Non-pigmented ciliary epithelial cell (primary cell): ENCODE measurements at regions not wholly inside any gene's neighbourhood (a gene's known extent, or its start where the extent isn't known, plus 50 kb on each side); places are given as distances from the start of the nearest gene placed in this dataset.
"Not testable (repeated sequence)": the region's sequence is repeated elsewhere in the genome, so short reads cannot be mapped to it uniquely, and the experiment has no call there.

Experiments
- DNase-seq: peaks from one replicate; pipeline ENCODE4 v3.0.0-alpha.2; 2010; ENCODE audit warnings: low read depth

- no peak for DNase-seq
These were observed 491.8 kb downstream of the ZPLD1 start for GRCh38 chr3:102926618-102927017.

GRCh38 chr3:102933377-102933776 is 498.6 kb downstream of the ZPLD1 start:
- DNase-seq = no peak

GRCh38 chr3:102936511-102937045 is 501.8 kb downstream of the ZPLD1 start:
- DNase-seq = no peak

- peak; percentile 14 for DNase-seq
These were observed 507.0 kb downstream of the ZPLD1 start for GRCh38 chr3:102941786-102942185.

GRCh38 chr3:102946445-102946844 is 511.6 kb downstream of the ZPLD1 start:
- not testable (repeated sequence) for DNase-seq

- no peak for DNase-seq
These were observed 537.5 kb downstream of the ZPLD1 start for GRCh38 chr3:102972350-102972749.

- DNase-seq = no peak
These were observed 539.5 kb downstream of the ZPLD1 start for GRCh38 chr3:102974333-102974732.

- DNase-seq = no peak
These were observed 544.4 kb downstream of the ZPLD1 start for GRCh38 chr3:102979191-102979590.

GRCh38 chr3:102979682-102980354 is 545.0 kb downstream of the ZPLD1 start:
- DNase-seq = peak; percentile 85

- no peak for DNase-seq
These were observed 545.5 kb downstream of the ZPLD1 start for GRCh38 chr3:102980355-102980696.

GRCh38 chr3:103002425-103003176 is 567.8 kb downstream of the ZPLD1 start:
- DNase-seq = no peak

GRCh38 chr3:103006526-103007183 is 571.8 kb downstream of the ZPLD1 start:
- DNase-seq = no peak

GRCh38 chr3:103009609-103010008 is 574.8 kb downstream of the ZPLD1 start:
- no peak for DNase-seq

GRCh38 chr3:103025880-103026279 is 591.1 kb downstream of the ZPLD1 start:
- no peak for DNase-seq

- DNase-seq = no peak
These were observed 599.0 kb downstream of the ZPLD1 start for GRCh38 chr3:103033841-103034240.

GRCh38 chr3:103047640-103048039 is 612.8 kb downstream of the ZPLD1 start:
- peak; percentile 15 for DNase-seq

GRCh38 chr3:103048068-103048722 is 613.4 kb downstream of the ZPLD1 start:
- DNase-seq = peak; percentile 52

- DNase-seq = no peak
These were observed 617.5 kb downstream of the ZPLD1 start for GRCh38 chr3:103052236-103052830.

- DNase-seq = no peak
These were observed 620.3 kb downstream of the ZPLD1 start for GRCh38 chr3:103055021-103055520.

- no peak for DNase-seq
These were observed 621.7 kb downstream of the ZPLD1 start for GRCh38 chr3:103056542-103056941.

GRCh38 chr3:103057003-103057402 is 622.2 kb downstream of the ZPLD1 start:
- no peak for DNase-seq

- DNase-seq = no peak
These were observed 622.7 kb downstream of the ZPLD1 start for GRCh38 chr3:103057487-103057886.
